Retinal pigment epithelial cell (primary cell): ENCODE measurements at regions not wholly inside any gene's neighbourhood (a gene's known extent, or its start where the extent isn't known, plus 50 kb on each side); places are given as distances from the start of the nearest gene placed in this dataset.

Experiments
- DNase-seq: peaks from one replicate; pipeline ENCODE4 v3.0.0-alpha.2; 2010; ENCODE audit warnings: low read depth
- H3K4me3 ChIP-seq: 2 replicates; pipeline ENCODE4 v1.5.1; 2011; ENCODE audit warnings: mild to moderate bottlenecking, low read length, control low read depth, moderate library complexity
- TF ChIP-seq, protein P1 (sequence below): conservative IDR thresholded peaks from 2 replicates; pipeline ENCODE4 v1.5.1; 2011; ENCODE audit warnings: low read depth, low read length, control low read depth, inconsistent platforms

DNA sequence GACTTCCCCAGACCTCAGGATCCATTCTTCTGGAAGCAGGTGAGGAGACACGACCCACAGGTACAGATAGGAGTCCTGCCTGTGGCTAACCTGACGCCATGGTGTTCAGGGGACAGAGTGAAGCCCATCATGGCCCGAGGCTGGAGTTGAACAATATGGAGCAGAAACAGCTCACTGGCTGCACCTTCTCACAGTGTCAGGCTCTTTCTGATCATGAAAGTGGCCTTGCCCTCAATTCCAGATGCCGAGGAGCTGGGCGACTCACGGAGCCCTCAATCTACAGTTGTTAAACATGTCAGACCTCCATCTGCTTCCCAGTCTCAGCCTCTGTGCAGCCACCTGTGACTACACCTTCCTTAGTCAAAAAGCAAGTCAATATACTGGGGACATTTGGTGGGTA is 110.8 kb upstream of the SMAD3 start:
- TF ChIP-seq, protein P1, sequence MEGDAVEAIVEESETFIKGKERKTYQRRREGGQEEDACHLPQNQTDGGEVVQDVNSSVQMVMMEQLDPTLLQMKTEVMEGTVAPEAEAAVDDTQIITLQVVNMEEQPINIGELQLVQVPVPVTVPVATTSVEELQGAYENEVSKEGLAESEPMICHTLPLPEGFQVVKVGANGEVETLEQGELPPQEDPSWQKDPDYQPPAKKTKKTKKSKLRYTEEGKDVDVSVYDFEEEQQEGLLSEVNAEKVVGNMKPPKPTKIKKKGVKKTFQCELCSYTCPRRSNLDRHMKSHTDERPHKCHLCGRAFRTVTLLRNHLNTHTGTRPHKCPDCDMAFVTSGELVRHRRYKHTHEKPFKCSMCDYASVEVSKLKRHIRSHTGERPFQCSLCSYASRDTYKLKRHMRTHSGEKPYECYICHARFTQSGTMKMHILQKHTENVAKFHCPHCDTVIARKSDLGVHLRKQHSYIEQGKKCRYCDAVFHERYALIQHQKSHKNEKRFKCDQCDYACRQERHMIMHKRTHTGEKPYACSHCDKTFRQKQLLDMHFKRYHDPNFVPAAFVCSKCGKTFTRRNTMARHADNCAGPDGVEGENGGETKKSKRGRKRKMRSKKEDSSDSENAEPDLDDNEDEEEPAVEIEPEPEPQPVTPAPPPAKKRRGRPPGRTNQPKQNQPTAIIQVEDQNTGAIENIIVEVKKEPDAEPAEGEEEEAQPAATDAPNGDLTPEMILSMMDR, result no peak
- H3K4me3 ChIP-seq, result no peak overlapping the region
- DNase-seq, result no peak

DNA sequence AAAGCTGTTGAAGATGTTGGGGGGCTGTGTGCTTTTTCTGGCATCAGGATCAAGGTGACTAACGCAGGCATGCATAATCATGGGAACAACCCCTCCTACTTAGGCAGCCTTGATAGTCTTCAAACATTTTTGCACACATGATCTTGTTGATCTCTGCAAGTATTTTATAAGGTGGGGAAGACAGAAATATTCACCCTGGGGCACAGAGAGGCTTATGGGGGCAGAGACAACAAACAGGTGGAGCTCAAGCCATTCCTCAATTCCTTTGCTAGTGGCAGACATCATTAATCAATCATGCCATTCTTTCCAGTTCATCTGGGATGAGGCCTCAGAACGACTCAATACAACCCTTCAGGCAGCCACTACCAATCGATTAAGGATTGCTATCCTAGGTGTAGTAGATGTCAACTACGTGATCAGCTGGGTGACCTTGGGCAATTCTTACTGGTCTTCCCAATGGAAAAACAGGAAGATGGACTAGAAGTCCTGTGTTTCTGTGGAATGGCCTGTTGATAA is 110.3 kb upstream of the SMAD3 start:
- TF ChIP-seq, protein P1, result no peak
- no peak for DNase-seq
- H3K4me3 ChIP-seq, result no peak overlapping the region

DNA sequence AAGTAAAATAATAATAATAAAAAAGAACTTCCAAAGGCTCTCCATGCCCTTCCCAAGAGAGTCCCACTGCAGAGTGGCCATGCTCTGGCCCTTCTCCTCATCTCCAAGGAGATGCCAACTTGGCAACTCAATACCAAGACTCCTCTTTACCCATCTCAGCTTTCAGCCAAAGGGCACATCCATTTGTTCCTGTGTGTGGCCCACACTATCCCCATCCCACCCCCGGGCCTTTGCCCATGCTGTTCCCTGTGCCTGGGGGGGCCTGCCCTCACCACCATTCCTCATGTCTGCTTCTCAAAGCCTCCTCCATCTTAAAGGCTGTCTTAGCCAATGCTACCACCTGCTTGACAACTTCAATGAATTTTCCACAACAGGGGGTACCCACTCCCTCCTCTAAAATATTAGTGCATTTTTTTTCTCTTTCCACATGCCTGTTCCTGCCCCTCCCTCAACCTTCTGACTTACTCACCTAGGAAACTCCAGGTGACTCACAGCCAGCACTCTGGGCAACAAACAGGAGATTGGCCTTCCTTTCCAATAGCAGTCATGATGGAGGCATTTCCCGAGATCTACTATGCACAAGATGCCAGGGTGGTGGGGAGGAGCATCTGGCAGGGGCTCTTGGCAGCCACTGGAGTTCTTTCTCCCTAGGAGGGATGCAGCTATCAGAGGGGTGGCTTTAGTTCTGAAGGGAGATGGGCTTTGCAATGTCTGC is 109.4 kb upstream of the SMAD3 start:
- peak; percentile 48 for DNase-seq
- TF ChIP-seq, protein P1, result no peak
- no peak overlapping the region for H3K4me3 ChIP-seq

DNA sequence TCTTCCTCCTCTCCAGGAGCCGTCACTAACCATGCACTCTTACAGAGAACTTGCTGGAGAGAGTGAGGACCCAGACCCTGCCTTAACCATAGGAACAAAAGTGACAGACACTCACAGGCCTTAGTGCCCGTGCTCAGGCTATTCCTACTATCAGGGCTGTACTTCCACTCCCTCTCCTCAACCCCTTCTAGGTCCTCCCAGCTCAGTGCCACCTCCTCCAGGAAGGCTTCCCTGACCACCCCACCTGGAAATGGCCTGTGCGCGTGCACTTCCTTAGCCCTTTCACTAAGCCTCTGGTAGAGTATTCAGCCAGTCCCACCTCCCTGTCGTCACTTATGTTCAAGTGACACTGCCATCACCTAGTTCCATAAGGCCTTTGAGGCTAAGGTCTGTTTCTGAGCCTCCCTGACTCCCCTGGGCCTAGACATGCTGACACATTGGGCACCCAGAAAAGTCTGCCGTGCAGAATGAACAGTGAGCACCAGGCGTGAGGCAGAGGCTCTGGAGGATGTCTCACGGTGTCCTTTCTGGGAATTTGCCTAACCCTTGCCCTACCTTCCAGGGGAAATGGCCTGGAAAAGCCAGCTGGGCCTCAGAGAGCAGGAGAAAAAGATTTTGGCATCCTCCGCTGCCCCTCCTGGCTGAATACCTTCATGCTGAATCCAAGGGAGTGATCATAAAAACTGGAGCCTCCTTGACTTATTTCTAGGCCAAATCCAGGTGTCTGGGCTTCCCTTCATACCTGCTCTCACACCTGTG is 108.6 kb upstream of the SMAD3 start:
- no peak overlapping the region for H3K4me3 ChIP-seq
- no peak for DNase-seq
- TF ChIP-seq, protein P1, result no peak

DNA sequence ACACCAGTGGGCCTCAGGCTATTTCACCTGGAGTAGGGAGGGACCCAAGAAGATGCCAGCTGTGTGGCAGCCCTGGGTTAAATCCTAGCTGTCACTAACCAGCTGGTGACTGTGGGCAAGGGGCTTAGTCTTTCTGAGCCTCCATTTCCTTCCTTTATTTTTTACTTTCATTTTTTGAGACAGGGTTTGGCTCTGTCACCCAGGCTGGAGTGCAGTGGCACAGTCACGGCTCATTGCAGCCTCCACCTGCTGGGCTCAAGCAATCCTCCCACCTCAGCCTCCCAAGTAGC is 108.0 kb upstream of the SMAD3 start:
- TF ChIP-seq, protein P1, result no peak
- no peak for DNase-seq

DNA sequence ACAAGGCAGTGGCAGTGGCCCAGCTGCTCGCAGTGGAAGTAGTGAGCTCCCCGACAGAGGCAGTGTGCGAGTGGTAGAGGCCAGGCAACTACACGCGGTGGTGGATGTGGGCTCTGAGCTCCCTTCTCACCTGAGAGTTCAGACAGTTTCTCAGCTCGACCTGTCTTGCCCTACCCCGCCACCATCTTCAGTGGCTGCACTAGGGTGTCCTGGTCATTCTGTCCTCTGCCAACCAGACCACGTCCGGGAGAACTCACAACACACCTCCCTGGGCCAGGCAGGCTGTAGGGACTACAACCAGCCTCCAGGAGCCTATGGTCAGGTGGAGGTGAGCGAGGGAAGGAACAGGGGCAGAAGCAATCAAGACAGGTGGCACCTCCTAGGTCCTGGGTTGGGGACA is 106.3 kb upstream of the SMAD3 start:
- TF ChIP-seq, protein P1, result no peak
- H3K4me3 ChIP-seq, result no peak overlapping the region
- DNase-seq, result no peak

More for the DNA sequence above, 108.0 kb upstream of the SMAD3 start:
- no peak overlapping the region for H3K4me3 ChIP-seq

DNA sequence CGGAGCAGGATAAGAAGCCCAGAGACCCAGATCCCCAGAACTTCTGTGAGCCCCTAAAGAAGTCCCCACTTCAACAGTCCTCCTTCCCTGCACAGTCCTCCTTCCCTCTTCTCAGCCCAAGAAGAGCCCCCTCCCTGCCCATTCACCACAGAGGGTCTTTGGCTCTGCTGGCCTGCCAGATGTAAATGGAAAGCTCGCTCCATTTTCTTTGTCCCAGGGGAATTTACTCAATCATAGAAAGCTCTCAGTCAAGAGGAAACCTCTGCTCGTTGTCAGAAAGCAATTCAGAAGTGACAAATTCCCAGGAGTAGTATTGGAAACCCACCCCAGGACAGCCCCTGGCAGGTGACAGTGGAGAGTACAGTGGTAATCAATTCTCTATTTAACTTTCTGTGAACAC is 105.5 kb upstream of the SMAD3 start:
- TF ChIP-seq, protein P1, result no peak
- no peak for DNase-seq
- no peak overlapping the region for H3K4me3 ChIP-seq
